ENCODE measurements at regions not wholly inside any gene's neighbourhood (a gene's known extent, or its start where the extent isn't known, plus 50 kb on each side); places are given as distances from the start of the nearest gene placed in this dataset.

DNA sequence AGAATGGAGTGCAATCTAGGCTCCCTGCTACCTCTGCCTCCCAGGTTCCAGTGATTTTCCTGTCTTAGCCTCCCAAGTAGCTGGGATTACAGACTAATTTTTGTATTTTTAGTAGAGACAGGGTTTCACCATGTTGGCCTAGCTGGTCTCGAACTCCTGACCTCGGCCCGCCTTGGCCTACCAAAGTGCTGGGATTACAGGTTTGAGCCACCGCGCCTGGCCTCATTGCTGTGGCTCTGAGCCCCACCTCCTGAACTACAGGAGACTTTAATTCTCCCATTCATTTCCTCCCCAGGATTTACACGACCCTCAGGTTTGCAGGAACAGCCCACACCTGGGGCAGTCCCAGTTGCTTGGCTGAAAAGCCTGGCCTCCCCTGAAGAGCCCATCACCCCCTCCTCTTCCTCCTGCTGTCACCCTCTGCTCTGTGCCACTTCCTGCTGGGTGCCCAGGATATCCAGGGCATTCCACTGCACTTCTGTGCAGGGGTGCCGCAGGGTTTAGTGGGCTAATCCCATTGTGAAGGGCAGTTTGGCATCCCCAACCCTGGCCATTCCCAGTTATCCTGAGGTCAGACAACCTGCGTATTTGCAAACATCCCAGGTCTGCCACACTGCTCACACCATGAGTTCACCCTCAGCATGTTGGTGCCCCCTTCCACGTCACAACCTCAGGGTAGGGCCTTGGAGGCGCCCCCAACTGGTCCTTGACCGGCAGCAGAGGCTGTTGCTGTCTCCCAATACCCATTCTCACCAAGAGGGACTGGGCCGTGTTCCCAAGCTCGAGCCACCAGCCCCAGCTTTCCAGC, 265.0 kb upstream of the IRX4 start:
- Histone ChIP-seq H3K27me3 (no peaks in the 10 kb centered on the region), H3K9me3 (no peaks in the 10 kb centered on the region), H3K36me3 (no peaks in the 10 kb centered on the region), H3K27ac (no peak overlapping the region), H3K4me1 (ENCODE audit: insufficient read depth) (no peaks in the 10 kb centered on the region), H3K4me3 (no peak overlapping the region)
- TF ChIP-seq POLR2A (IDR thresholded peaks at IDR 0.05) (no peak), EP300 (IDR thresholded peaks at IDR 0.05) (no peak)
- TF ChIP-seq, protein P1, sequence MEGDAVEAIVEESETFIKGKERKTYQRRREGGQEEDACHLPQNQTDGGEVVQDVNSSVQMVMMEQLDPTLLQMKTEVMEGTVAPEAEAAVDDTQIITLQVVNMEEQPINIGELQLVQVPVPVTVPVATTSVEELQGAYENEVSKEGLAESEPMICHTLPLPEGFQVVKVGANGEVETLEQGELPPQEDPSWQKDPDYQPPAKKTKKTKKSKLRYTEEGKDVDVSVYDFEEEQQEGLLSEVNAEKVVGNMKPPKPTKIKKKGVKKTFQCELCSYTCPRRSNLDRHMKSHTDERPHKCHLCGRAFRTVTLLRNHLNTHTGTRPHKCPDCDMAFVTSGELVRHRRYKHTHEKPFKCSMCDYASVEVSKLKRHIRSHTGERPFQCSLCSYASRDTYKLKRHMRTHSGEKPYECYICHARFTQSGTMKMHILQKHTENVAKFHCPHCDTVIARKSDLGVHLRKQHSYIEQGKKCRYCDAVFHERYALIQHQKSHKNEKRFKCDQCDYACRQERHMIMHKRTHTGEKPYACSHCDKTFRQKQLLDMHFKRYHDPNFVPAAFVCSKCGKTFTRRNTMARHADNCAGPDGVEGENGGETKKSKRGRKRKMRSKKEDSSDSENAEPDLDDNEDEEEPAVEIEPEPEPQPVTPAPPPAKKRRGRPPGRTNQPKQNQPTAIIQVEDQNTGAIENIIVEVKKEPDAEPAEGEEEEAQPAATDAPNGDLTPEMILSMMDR (IDR thresholded peaks at IDR 0.05): no peak
- DNase-seq: no peak
- WGBS, 3 donors: 75 to 83% (median 81%) methylated on average over 13 of the region's 13 CpGs
- intact Hi-C loops (cut with DNase I): no loop called here

DNA sequence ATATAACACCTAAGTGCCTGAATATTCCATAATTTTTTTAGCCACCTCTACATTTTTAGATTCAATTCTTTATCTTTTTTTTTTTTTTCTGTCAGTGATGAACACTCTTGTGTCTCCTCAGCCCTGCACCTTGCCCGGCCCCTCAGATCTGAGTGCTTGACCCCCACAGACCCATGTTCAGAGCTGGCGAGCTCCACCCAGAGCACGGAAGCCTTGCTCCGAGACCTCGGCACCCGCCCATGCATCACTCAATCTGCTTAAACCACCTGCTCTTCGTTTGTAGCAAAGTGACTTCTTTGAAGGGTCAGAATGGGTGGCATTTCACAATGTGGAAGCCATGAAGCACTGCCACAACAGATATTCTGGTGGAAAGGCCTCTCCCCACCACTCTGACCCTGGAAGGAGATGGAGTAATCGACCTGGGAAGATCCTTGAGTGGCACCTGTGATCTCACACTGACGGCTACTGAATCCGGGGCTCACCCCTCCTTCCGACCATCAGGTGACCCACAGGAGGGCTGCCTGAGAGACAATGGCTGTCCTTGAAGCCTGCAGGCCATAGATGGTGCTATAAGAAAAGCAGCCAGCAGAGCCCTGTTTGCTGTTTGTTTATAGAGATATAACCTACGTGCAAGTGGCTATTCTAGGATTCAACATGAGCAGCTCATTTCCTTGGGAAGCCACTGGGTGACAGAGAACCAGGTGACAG, 261.1 kb upstream of the IRX4 start:
- Histone ChIP-seq H3K27ac (no peak overlapping the region), H3K4me3 (no peak overlapping the region), H3K36me3 (no peaks in the 10 kb centered on the region), H3K4me1 (ENCODE audit: insufficient read depth) (no peaks in the 10 kb centered on the region), H3K9me3 (no peaks in the 10 kb centered on the region), H3K27me3 (no peaks in the 10 kb centered on the region)
- 77 to 80% (median 80%) methylated on average over 12 of the region's 12 CpGs for WGBS, 3 donors
- TF ChIP-seq, protein P1 (IDR thresholded peaks at IDR 0.05): no peak
- TF ChIP-seq EP300 (IDR thresholded peaks at IDR 0.05) (no peak), POLR2A (IDR thresholded peaks at IDR 0.05) (no peak)
- intact Hi-C loops (cut with DNase I): no loop called here
- no peak for DNase-seq

DNA sequence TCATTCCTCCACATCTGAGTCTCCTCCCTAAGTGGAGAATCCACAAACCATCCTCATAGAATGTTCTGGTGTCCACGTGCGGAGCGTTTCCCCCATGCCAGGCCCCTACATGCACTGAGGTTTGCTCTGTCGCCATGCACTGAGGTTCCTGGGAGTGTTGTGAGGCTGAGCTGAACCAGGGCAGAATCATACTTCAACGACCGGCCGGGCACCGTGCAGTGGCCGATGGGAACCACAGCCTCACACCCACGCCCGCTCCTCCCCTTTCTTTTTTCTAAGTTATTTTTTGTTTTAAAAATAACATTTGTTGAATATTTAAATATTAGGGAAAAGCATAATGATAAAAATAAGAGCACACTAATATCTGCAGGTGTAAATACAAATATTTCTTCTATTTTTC, 260.4 kb upstream of the IRX4 start:
- intact Hi-C loops (cut with DNase I): no loop called here

DNA sequence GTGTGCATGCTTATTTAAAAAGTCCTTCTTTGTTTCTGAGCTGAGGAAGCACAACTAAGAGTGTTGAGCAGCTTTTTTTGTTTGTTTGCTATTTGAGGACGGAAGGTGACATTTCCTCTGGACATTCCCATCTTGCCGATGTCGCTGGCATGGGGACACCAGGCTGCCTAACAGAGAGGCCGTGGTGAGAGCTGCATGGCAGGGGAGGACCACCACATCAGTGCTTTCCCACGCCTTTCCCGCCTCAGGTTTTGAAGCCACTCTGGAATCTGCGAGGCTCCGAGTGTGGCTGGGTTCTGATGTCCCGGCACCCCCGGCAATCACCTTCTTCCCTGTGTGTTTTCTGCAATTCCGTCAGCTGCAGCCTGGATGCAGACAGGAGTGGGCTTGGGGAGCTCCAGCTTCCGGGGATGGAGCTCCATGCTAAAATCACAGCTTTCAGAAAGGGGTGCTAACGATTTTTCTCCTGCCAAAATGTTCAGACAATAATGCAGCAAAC, 259.8 kb upstream of the IRX4 start:
- intact Hi-C loops (cut with DNase I): no loop called here
- WGBS, 3 donors: 62 to 73% (median 69%) methylated on average over 13 of the region's 13 CpGs
- Histone ChIP-seq H3K9me3 (no peaks in the 10 kb centered on the region), H3K4me1 (ENCODE audit: insufficient read depth) (no peaks in the 10 kb centered on the region), H3K27ac (no peak overlapping the region), H3K36me3 (no peaks in the 10 kb centered on the region), H3K27me3 (no peaks in the 10 kb centered on the region), H3K4me3 (no peak overlapping the region)
- no peak for DNase-seq
- no peak for TF ChIP-seq POLR2A (IDR thresholded peaks at IDR 0.05)
- no peak for TF ChIP-seq EP300 (IDR thresholded peaks at IDR 0.05)
- TF ChIP-seq, protein P1 (IDR thresholded peaks at IDR 0.05): no peak

More for the DNA sequence above, 260.4 kb upstream of the IRX4 start:
- no peak for TF ChIP-seq EP300 (IDR thresholded peaks at IDR 0.05)
- TF ChIP-seq POLR2A (IDR thresholded peaks at IDR 0.05): no peak
- TF ChIP-seq, protein P1 (IDR thresholded peaks at IDR 0.05): no peak
- Histone ChIP-seq H3K36me3 (no peaks in the 10 kb centered on the region), H3K9me3 (no peaks in the 10 kb centered on the region), H3K27me3 (no peaks in the 10 kb centered on the region), H3K27ac (no peak overlapping the region), H3K4me3 (no peak overlapping the region), H3K4me1 (ENCODE audit: insufficient read depth) (no peaks in the 10 kb centered on the region)
- no peak for DNase-seq
- 67 to 82% (median 73%) methylated on average over 11 of the region's 11 CpGs for WGBS, 3 donors

All from ovary (tissue), 7 donors.